HG02885 (cell line): ENCODE measurements at regions not wholly inside any gene's neighbourhood (a gene's known extent, or its start where the extent isn't known, plus 50 kb on each side); places are given as distances from the start of the nearest gene placed in this dataset.

Experiments used
- ATAC-seq: cut with Tn5 transposase; IDR thresholded peaks from one replicate; pipeline ENCODE4 v1.9.1; 2021; ENCODE audit warnings: mild to moderate bottlenecking; ENCODE audit not compliant: unreplicated experiment, poor library complexity

- no peak for ATAC-seq
Measured at GRCh38 chr14:38442208-38442607, 186.3 kb upstream of the CLEC14A start.

DNA sequence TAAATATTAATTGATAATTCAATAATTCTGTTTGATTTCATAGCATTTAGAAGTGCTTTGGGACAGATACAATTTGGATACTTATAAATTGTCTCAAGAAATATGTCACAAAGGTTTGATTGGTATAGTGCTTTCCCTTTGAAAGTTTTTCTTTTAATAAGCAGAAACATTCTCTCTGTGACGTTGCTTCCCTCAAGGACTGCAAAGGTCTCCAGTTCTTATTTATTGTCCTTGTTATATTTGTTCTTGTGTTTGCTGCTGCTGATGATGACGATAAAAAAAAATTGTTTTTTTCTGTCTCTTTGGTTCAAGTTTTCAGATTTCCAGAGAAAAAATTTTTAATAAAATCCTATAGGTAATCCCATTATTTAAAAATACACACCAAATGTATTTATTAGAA is 176.3 kb upstream of the CLEC14A start:
- ATAC-seq: no peak

GRCh38 chr14:38431156-38431555 is 175.3 kb upstream of the CLEC14A start:
- no peak for ATAC-seq

- no peak for ATAC-seq
Measured at GRCh38 chr14:38430522-38430921, 174.6 kb upstream of the CLEC14A start.

- no peak for ATAC-seq
Measured at GRCh38 chr14:38425324-38425976, 169.6 kb upstream of the CLEC14A start.

- ATAC-seq: no peak
Measured at GRCh38 chr14:38420048-38420447, 164.2 kb upstream of the CLEC14A start.

- no peak for ATAC-seq
Measured at GRCh38 chr14:38419579-38419978, 163.7 kb upstream of the CLEC14A start.

GRCh38 chr14:38412654-38413053 is 156.8 kb upstream of the CLEC14A start:
- ATAC-seq: no peak

GRCh38 chr14:38410442-38410841 is 154.5 kb upstream of the CLEC14A start:
- no peak for ATAC-seq

DNA sequence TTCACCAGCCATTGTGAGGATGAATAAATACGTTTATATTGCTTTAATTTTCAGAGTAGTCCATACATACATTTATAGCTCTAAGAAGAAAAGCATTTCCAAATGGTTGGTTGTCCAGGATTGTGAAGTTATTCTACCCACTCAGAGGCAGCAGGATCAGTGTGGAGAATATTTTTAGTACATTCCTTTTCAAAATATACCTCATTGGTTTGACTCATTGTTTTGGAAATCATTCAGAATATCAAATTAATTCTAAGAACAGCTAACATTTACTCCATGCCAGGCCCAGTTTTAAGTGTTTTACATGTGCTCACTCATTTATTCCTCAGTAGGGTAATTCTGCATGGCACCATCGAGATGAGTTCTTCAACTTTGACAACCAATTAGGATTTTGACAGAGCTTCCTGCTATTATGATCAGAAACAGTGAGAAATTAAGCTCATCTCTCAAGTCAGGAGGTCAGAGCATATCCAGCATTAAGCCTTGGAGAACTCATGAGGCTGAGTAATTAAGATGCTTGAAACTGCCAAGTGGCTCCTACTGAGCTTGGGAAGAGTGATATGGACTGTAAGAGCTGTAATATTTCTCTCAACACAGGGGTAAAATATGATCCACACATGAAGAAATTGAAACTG is 153.3 kb upstream of the CLEC14A start:
- ATAC-seq: no peak

DNA sequence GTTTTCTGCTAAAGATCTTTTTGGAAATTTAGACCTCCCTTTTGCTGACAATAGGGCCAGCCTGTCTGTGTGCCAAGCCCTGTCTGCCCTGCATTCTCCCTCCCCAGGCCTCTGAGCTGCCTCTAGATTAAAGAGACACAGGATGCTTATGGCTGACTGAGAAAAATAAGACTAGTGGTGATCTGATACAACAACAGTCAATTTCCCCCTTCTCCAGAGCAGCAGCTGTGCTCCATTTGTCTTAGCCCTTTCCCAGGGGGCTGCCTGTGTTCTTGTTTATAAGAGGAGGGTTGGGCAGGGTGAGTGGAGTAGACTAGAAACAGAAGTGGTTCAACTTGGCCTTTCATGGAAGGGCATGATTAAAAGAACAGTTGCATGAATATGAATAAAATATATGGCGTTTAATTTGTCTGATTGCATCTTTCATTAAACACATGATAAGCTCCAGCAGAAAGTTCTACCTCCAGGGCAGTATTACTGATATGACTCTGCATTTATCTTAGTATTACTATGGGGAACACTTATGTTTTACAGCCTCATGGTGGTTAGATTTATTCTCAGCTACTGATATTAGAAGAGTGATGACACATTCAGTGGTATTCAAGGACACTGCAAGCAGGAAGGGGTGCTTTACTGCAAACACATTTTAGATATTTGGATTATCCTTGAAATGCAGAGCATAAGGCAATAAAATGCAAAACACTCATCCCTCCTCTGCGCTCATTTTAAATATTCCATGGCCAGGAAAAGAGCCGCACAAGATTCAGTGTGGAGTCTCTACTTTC is 150.2 kb upstream of the CLEC14A start:
- ATAC-seq: no peak

GRCh38 chr14:38404616-38405015 is 148.7 kb upstream of the CLEC14A start:
- ATAC-seq: no peak

DNA sequence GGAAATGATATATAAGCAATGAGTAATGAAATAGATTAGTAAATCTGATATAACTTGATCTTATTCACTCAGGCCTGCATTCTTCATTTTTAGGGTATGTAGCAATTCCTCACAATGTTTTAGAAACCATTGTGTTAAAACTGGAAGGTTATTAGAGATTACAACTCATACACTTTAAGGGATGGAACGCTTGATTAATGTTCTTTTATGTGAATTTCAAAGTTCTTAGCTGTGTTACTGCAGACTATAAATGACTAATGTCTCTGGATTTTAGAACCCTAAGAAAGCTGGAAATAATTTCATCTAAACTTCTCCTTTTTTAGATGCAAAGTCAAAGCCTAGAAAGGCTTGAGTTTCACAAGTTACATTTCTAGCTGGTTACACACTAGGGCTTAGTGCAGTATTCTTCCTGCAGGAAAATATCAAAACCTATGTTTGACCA is 148.2 kb upstream of the CLEC14A start:
- no peak for ATAC-seq

GRCh38 chr14:38400751-38401150 is 144.9 kb upstream of the CLEC14A start:
- ATAC-seq: no peak

- ATAC-seq: no peak
Measured at GRCh38 chr14:38399652-38400051, 143.8 kb upstream of the CLEC14A start.

DNA sequence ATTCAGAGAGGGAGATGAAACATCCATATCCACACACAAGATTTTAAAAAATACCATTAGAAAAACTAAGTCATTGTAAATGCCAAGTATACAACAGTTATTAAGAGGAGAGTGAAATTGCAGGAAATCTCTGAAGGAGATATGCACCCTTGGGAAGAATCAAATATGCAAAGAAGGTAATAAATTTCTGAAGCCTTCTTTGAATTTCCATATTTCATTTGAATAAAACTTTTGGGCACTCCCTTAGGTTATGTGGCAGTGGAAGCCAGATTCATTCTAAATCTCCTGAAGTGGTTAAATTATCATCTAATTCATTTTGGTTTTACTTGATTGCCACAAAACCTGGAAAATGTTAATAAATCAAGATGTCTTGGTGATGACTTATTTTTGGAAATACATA is 138.9 kb upstream of the CLEC14A start:
- ATAC-seq: no peak

DNA sequence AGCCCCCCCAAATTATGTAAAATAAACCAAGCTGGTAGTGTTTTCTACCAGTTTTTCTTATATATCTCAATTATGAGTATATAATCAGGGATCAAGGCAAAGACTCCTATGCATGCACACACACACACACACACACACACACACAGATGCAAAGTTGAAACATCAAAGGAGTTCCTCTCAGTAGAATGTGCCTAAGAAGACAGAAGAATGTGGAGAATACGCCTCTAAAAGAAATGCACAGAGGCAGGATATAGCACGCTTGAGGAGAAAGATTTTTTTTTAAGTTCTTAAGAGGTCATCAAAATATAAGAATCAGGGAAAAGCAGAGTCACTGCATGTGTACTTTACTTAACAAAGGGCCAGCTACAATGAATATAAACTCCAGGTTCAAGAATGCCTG is 138.2 kb upstream of the CLEC14A start:
- no peak for ATAC-seq

GRCh38 chr14:38391334-38391733 is 135.4 kb upstream of the CLEC14A start:
- ATAC-seq: no peak

- no peak for ATAC-seq
Measured at GRCh38 chr14:38389681-38390080, 133.8 kb upstream of the CLEC14A start.

DNA sequence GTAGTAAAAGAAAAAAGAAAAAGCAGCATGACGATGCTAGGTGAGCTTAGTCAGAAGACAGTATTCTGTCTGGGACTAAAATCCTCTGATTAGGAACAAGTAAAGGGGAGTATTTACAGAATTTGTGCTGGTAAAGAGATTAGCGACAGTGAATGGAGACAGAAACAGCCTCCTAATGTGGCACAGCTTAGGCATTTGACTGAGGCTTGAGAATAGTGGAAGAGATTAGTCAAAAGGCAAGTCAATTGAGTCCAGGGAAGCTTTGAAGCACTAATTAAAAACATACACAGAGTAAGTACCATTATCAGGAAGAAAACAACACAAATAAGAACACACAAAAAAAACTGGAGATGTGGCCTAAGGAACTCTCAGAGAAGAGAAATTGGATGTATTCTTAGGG is 131.9 kb upstream of the CLEC14A start:
- no peak for ATAC-seq

GRCh38 chr14:38385836-38386235 is 129.9 kb upstream of the CLEC14A start:
- no peak for ATAC-seq
